ENCODE measurements at regions not wholly inside any gene's neighbourhood (a gene's known extent, or its start where the extent isn't known, plus 50 kb on each side); places are given as distances from the start of the nearest gene placed in this dataset.
A peak's percentile ranks its signal among the peaks of the same experiment; 100 is the strongest.

GRCh38 chr4:100938698-100939097 lies 408.6 kb downstream of the PPP3CA start:
- no peaks in the 10 kb centered on the region for H3K9me2 ChIP-seq (replicated peaks; ENCODE audit: insufficient read depth)
- no peaks in the 10 kb centered on the region for H4K20me1 ChIP-seq (ENCODE audit: insufficient read depth, poor library complexity, severe bottlenecking)
- H2AFZ ChIP-seq = no peak overlapping the region
- no peak for TF ChIP-seq EZH2phosphoT487 (IDR thresholded peaks at IDR 0.05; ENCODE audit: low read depth, severe bottlenecking, unreplicated experiment)
- TF ChIP-seq EZH2 (IDR thresholded peaks at IDR 0.05; ENCODE audit: borderline replicate concordance) = no peak
- TF ChIP-seq CTCF (IDR thresholded peaks at IDR 0.05; ENCODE audit: poor library complexity) = no peak
- H3K36me3 ChIP-seq (replicated peaks; ENCODE audit: insufficient read depth, low read depth) = no peaks in the 10 kb centered on the region
- no peaks in the 10 kb centered on the region for H3K9me3 ChIP-seq (ENCODE audit: low read depth)
- no peak overlapping the region for H3K4me2 ChIP-seq
- no peak overlapping the region for H3K27ac ChIP-seq
- no peak overlapping the region for H3K4me3 ChIP-seq
- no peaks in the 10 kb centered on the region for H3K27me3 ChIP-seq
- DNase-seq (ENCODE audit: low spot score) = no peak
- 94% methylated on average over 2 of the region's 2 CpGs for WGBS (ENCODE audit: low lambda C conversion rate, missing lambda C conversion rate)
- H3K4me1 ChIP-seq (ENCODE audit: insufficient read depth) = no peaks in the 10 kb centered on the region
- no peaks in the 10 kb centered on the region for H3K79me2 ChIP-seq

- Histone ChIP-seq H2AFZ (no peak overlapping the region), H4K20me1 (ENCODE audit: insufficient read depth, poor library complexity, severe bottlenecking) (no peaks in the 10 kb centered on the region), H3K9me2 (replicated peaks; ENCODE audit: insufficient read depth) (no peaks in the 10 kb centered on the region), H3K9me3 (ENCODE audit: low read depth) (no peaks in the 10 kb centered on the region), H3K27me3 (no peaks in the 10 kb centered on the region), H3K4me1 (ENCODE audit: insufficient read depth) (no peaks in the 10 kb centered on the region), H3K4me3 (no peak overlapping the region), H3K36me3 (replicated peaks; ENCODE audit: insufficient read depth, low read depth) (no peaks in the 10 kb centered on the region), H3K27ac (peak overlapping the region; percentile 26), H3K4me2 (no peak overlapping the region), H3K79me2 (no peaks in the 10 kb centered on the region)
- no peak for TF ChIP-seq EZH2phosphoT487 (IDR thresholded peaks at IDR 0.05; ENCODE audit: low read depth, severe bottlenecking, unreplicated experiment)
- TF ChIP-seq CTCF (IDR thresholded peaks at IDR 0.05; ENCODE audit: poor library complexity) = no peak
- TF ChIP-seq EZH2 (IDR thresholded peaks at IDR 0.05; ENCODE audit: borderline replicate concordance) = no peak
- whole genome bisulfite sequencing (ENCODE audit: low lambda C conversion rate, missing lambda C conversion rate) = 75% methylated on average over 4 of the region's 4 CpGs
- DNase-seq (ENCODE audit: low spot score) = no peak
Observed at GRCh38 chr4:100936661-100937375, 410.5 kb downstream of the PPP3CA start.

- no peaks in the 10 kb centered on the region for H3K27me3 ChIP-seq
- H3K9me3 ChIP-seq (ENCODE audit: low read depth) = no peaks in the 10 kb centered on the region
- no peaks in the 10 kb centered on the region for H3K9me2 ChIP-seq (replicated peaks; ENCODE audit: insufficient read depth)
- 84% methylated on average over 1 of the region's 1 CpG for WGBS (ENCODE audit: low lambda C conversion rate, missing lambda C conversion rate)
- no peak overlapping the region for H2AFZ ChIP-seq
- no peak overlapping the region for H3K4me3 ChIP-seq
- H3K79me2 ChIP-seq = no peaks in the 10 kb centered on the region
- no peaks in the 10 kb centered on the region for H4K20me1 ChIP-seq (ENCODE audit: insufficient read depth, poor library complexity, severe bottlenecking)
- H3K4me1 ChIP-seq (ENCODE audit: insufficient read depth) = no peaks in the 10 kb centered on the region
- TF ChIP-seq EZH2 (IDR thresholded peaks at IDR 0.05; ENCODE audit: borderline replicate concordance) (no peak), CTCF (IDR thresholded peaks at IDR 0.05; ENCODE audit: poor library complexity) (peak; percentile 3)
- no peak for DNase-seq (ENCODE audit: low spot score)
- no peaks in the 10 kb centered on the region for H3K36me3 ChIP-seq (replicated peaks; ENCODE audit: insufficient read depth, low read depth)
- H3K4me2 ChIP-seq = no peak overlapping the region
- H3K27ac ChIP-seq = no peak overlapping the region
Observed at GRCh38 chr4:100935090-100935489, 412.2 kb downstream of the PPP3CA start.
